K562 (cell line): ENCODE measurements at regions not wholly inside any gene's neighbourhood (a gene's known extent, or its start where the extent isn't known, plus 50 kb on each side); places are given as distances from the start of the nearest gene placed in this dataset.

Source experiments
- CBX3 ChIP-seq, 2 experiments: IDR thresholded peaks; 1 replicate in 1 of 2; 2 replicates in 1 of 2; pipeline ENCODE4 v1.6.1; 2012; ENCODE audit warnings: inconsistent platforms in 2 of 2, low read length in 2 of 2, borderline replicate concordance in 1 of 2, control low read depth in 1 of 2
- CBX5 ChIP-seq: IDR thresholded peaks from 2 replicates; pipeline ENCODE4 v1.6.1; 2014; ENCODE audit warnings: low read depth, borderline replicate concordance
- NBN ChIP-seq: fragments of 450-650 bp; IDR thresholded peaks from 2 replicates; pipeline ENCODE4 v1.6.1; 2016; ENCODE audit warnings: low read depth, mild to moderate bottlenecking
- RAD21 ChIP-seq, 2 experiments: fragments of 250-450 bp in 1 of 2; fragments of 450-650 bp in 1 of 2; sonication (Bioruptor Pico) in 1 of 2; formaldehyde crosslinking in 1 of 2; IDR thresholded peaks in 1 of 2; conservative IDR thresholded peaks in 1 of 2; 2 replicates each; pipeline versions ENCODE4 v1.4.0 to v1.8.0; 2020 to 2022; ENCODE audit warnings: mild to moderate bottlenecking in 2 of 2, moderate library complexity in 1 of 2
- TBP ChIP-seq: optimal IDR thresholded peaks from 2 replicates; pipeline ENCODE3; 2011; ENCODE audit warnings: low read depth, low read length, improper control_type of control experiment
- ZBTB26 ChIP-seq: fragments of 450-650 bp; formaldehyde crosslinking; IDR thresholded peaks from 2 replicates; pipeline ENCODE4 v1.4.0; 2022; ENCODE audit warnings: missing genetic modification characterization
- ZNF143 ChIP-seq: sonication (generic); formaldehyde crosslinking; IDR thresholded peaks from 2 replicates; pipeline ENCODE4 v1.9.0; 2022; ENCODE audit warnings: mild to moderate bottlenecking, missing genetic modification reagents

DNA sequence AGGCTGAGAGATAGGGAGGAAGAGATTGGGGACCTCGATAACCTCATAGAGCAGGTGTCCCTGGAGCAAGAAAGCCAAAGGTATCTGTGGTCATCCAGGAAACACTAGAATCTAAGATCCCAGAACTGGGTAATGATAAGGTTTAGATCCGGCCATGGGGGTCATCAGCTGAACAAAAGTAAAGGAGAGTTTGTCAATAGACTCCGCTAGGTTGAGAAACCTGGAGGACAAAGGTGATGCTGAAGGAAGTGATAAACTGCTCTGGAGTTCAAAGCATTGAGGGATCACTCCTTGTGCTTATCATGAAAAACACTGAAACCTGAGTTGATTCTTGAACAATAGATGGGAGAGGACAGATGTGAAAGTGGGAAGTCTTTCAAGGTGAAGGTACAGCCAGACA is 59.5 kb upstream of the SLC2A1 start:
- TF ChIP-seq ZNF143, result no peak
- no peak for TF ChIP-seq CBX3 (IDR thresholded peaks at IDR 0.05; ENCODE audit: borderline replicate concordance in 1 of 2, low read length in 2 of 2)
- no peak for TF ChIP-seq RAD21 (CRISPR knock-in tag; conservative IDR thresholded peaks at IDR 0.05 in 1 of 2, IDR thresholded peaks at IDR 0.05 in 1 of 2)
- TF ChIP-seq ZBTB26, result no peak
- no peak for TF ChIP-seq CBX5
- TF ChIP-seq NBN, result no peak
- no peak for TF ChIP-seq TBP
